ENCODE measurements at regions not wholly inside any gene's neighbourhood (a gene's known extent, or its start where the extent isn't known, plus 50 kb on each side); places are given as distances from the start of the nearest gene placed in this dataset.
"Not testable (repeated sequence)": the region's sequence is repeated elsewhere in the genome, so short reads cannot be mapped to it uniquely, and the experiment has no call there.

DNA sequence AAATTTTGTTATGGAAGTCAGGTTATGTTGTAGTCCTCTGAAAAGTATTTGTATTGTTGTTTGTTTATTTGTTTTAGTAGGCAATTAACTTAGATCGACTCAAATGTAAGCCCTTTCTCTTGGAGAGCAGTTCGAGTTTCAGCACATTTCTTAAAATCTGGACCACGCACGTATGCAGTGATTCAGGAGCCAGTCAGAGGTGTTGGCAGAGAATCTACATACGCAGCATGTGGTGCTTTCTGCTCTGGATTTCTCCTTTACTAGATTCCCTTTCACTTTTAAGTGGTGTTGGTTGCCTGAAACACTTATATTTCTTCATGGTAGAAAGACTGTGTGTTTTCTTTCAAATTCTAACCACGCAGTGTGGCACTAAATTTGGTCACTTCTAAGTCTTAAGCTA lies 773.9 kb upstream of the LRATD1 start:
- Histone ChIP-seq H3K27me3 (ENCODE audit: insufficient read depth, insufficient read length) (no peaks in the 10 kb centered on the region), H3K9ac (ENCODE audit: insufficient read length, low read depth) (no peak overlapping the region), H3K4me1 (ENCODE audit: insufficient read depth, insufficient read length) (no peaks in the 10 kb centered on the region), H3K36me3 (ENCODE audit: insufficient read depth, insufficient read length, low read length) (no peaks in the 10 kb centered on the region), H3K4me3 (ENCODE audit: insufficient read length, low read depth) (no peak overlapping the region), H3K9me3 (ENCODE audit: insufficient read depth, low read length) (no peaks in the 10 kb centered on the region)
- TF ChIP-seq YY1 (IDR thresholded peaks at IDR 0.05; ENCODE audit: insufficient read depth, insufficient read length): no peak
- no peak for TF ChIP-seq ZNF274 (IDR thresholded peaks at IDR 0.05; ENCODE audit: low read depth, low read length)
- no peak for TF ChIP-seq SUZ12 (IDR thresholded peaks at IDR 0.05; ENCODE audit: extremely low read depth, insufficient read depth, insufficient read length)
- no peak for DNase-seq (ENCODE audit: low read depth, low spot score)

DNA sequence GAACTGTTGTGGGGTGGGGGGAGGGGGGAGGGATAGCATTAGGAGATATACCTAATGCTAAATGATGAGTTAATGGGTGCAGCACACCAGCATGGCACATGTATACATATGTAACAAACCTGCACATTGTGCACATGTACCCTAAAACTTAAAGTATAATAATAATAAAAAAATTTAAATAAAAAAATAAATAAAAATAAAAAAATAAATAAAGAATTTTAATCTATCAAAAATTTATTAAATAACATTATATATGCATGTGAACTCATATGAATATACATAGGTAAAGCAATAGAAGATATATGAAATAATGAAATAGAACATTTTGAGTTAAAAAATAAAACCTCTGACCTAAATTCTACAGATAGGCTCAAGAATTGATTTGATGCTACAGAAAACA lies 764.2 kb upstream of the LRATD1 start:
- H3K36me3 ChIP-seq (ENCODE audit: insufficient read depth, insufficient read length, low read length); H3K9ac ChIP-seq (ENCODE audit: insufficient read length, low read depth); H3K9me3 ChIP-seq (ENCODE audit: insufficient read depth, low read length); DNase-seq (ENCODE audit: low read depth, low spot score); H3K4me1 ChIP-seq (ENCODE audit: insufficient read depth, insufficient read length); H3K27me3 ChIP-seq (ENCODE audit: insufficient read depth, insufficient read length); H3K4me3 ChIP-seq (ENCODE audit: insufficient read length, low read depth): not testable (repeated sequence)

DNA sequence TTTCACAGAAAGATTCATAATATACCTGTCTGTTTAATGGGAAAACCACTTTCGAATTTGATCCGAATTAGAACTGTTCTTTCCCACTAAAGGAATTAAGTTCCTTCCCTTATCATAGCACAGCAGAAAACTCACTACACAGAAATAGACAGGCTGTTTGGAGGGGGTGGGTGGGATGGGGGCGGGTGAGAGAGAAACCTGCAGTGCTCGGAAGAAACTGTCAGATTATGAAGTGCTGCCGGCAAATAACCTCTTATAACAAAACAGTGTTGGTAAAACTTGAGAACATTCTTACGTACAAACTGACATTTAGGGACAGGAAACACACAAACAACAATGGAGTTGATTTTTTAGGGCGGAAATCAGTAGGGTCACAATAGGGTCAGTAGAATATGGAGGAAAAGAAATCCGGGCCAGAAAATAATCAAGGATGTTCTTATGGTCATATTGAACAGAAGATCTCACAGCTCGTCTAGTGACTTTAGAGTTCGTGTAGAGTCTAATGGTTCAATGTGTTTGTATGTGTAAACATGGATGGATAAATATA lies 756.0 kb upstream of the LRATD1 start:
- TF ChIP-seq SUZ12 (IDR thresholded peaks at IDR 0.05; ENCODE audit: extremely low read depth, insufficient read depth, insufficient read length) (no peak), ZNF274 (IDR thresholded peaks at IDR 0.05; ENCODE audit: low read depth, low read length) (no peak), YY1 (IDR thresholded peaks at IDR 0.05; ENCODE audit: insufficient read depth, insufficient read length) (no peak)
- Histone ChIP-seq H3K36me3 (ENCODE audit: insufficient read depth, insufficient read length, low read length) (no peaks in the 10 kb centered on the region), H3K4me1 (ENCODE audit: insufficient read depth, insufficient read length) (no peaks in the 10 kb centered on the region), H3K4me3 (ENCODE audit: insufficient read length, low read depth) (no peak overlapping the region), H3K9me3 (ENCODE audit: insufficient read depth, low read length) (no peaks in the 10 kb centered on the region), H3K27me3 (ENCODE audit: insufficient read depth, insufficient read length) (no peaks in the 10 kb centered on the region), H3K9ac (ENCODE audit: insufficient read length, low read depth) (no peak overlapping the region)
- DNase-seq (ENCODE audit: low read depth, low spot score): no peak

DNA sequence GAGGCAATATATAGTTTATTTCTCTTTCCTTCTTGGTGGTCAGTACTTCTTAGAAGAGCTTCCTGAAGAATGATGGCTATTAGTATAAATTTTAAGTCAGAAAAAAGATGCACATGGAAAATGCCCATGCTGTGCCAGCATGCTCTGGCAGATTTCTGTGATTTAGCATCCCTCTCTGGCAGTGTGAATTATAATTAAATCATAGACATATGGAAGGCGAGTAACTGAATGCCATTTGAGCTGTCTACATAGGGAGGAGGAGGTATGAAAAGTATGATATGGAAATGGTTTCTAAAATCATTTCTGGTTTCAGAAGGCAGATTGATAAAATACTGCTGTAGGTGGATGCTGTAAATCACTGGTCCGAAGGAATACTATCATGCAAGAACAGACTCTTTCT lies 754.9 kb upstream of the LRATD1 start:
- no peak for TF ChIP-seq YY1 (IDR thresholded peaks at IDR 0.05; ENCODE audit: insufficient read depth, insufficient read length)
- no peak for TF ChIP-seq SUZ12 (IDR thresholded peaks at IDR 0.05; ENCODE audit: extremely low read depth, insufficient read depth, insufficient read length)
- TF ChIP-seq ZNF274 (IDR thresholded peaks at IDR 0.05; ENCODE audit: low read depth, low read length): no peak
- no peak overlapping the region for H3K9ac ChIP-seq (ENCODE audit: insufficient read length, low read depth)
- H3K27me3 ChIP-seq (ENCODE audit: insufficient read depth, insufficient read length): no peaks in the 10 kb centered on the region
- H3K9me3 ChIP-seq (ENCODE audit: insufficient read depth, low read length): no peaks in the 10 kb centered on the region
- no peak for DNase-seq (ENCODE audit: low read depth, low spot score)
- H3K4me3 ChIP-seq (ENCODE audit: insufficient read length, low read depth): no peak overlapping the region
- no peaks in the 10 kb centered on the region for H3K36me3 ChIP-seq (ENCODE audit: insufficient read depth, insufficient read length, low read length)
- H3K4me1 ChIP-seq (ENCODE audit: insufficient read depth, insufficient read length): no peaks in the 10 kb centered on the region

DNA sequence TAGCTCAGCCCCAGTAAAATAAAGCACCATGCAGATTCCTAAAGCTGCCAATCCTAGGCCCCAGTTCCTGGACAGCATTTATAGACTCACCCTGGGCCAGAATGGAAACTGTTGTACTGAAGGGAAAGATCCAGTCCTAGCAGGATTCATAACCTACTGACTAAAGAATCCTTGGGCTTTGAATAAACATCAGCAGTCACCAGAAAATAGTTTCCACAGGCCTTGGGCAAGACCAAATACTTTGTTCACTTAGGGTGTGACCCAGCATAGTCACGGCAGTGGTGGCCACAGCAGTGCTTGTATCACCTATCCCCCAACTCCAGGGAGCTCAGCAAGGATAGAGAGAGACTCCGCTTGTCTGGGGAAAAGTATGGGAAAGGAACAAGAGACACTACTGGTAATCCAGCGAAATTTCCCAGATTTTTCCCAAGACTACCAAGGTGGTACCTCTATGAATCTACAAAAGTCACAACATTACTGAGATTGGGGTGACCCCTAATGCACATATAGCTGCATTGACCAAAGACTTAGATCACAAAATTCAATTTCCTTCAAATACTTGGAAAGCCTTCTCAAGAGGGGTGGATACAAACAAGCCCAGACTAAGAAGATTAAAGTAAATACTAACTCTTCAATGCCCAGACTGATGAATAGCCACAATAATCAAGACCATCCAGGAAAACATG lies 748.1 kb upstream of the LRATD1 start:
- TF ChIP-seq SUZ12 (IDR thresholded peaks at IDR 0.05; ENCODE audit: extremely low read depth, insufficient read depth, insufficient read length) (no peak), YY1 (IDR thresholded peaks at IDR 0.05; ENCODE audit: insufficient read depth, insufficient read length) (no peak), ZNF274 (IDR thresholded peaks at IDR 0.05; ENCODE audit: low read depth, low read length) (no peak)
- Histone ChIP-seq H3K36me3 (ENCODE audit: insufficient read depth, insufficient read length, low read length) (no peaks in the 10 kb centered on the region), H3K9me3 (ENCODE audit: insufficient read depth, low read length) (no peaks in the 10 kb centered on the region), H3K27me3 (ENCODE audit: insufficient read depth, insufficient read length) (no peaks in the 10 kb centered on the region), H3K4me1 (ENCODE audit: insufficient read depth, insufficient read length) (no peaks in the 10 kb centered on the region), H3K9ac (ENCODE audit: insufficient read length, low read depth) (no peak overlapping the region), H3K4me3 (ENCODE audit: insufficient read length, low read depth) (no peak overlapping the region)
- DNase-seq (ENCODE audit: low read depth, low spot score): no peak

DNA sequence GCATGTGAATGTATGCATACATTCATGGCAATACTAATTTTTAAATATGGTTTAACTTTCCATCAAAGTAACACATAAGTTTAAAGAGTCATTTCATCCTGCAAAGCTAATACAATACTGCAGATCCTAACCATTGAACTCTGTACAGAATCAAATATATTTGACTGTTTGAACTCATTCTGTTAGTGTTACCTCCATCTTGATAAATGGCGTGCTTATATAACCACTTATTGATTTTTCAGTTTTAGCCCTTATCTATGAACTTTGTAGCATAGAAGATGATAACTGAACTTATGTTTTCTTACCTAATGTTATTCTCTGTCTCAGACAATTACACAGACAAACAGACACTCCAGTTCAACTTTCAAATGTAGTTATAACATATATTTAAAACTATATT lies 731.0 kb upstream of the LRATD1 start:
- TF ChIP-seq YY1 (IDR thresholded peaks at IDR 0.05; ENCODE audit: insufficient read depth, insufficient read length) (no peak), SUZ12 (IDR thresholded peaks at IDR 0.05; ENCODE audit: extremely low read depth, insufficient read depth, insufficient read length) (no peak), ZNF274 (IDR thresholded peaks at IDR 0.05; ENCODE audit: low read depth, low read length) (no peak)
- no peaks in the 10 kb centered on the region for H3K36me3 ChIP-seq (ENCODE audit: insufficient read depth, insufficient read length, low read length)
- H3K27me3 ChIP-seq (ENCODE audit: insufficient read depth, insufficient read length): no peaks in the 10 kb centered on the region
- H3K9ac ChIP-seq (ENCODE audit: insufficient read length, low read depth): no peak overlapping the region
- no peak overlapping the region for H3K4me3 ChIP-seq (ENCODE audit: insufficient read length, low read depth)
- no peaks in the 10 kb centered on the region for H3K4me1 ChIP-seq (ENCODE audit: insufficient read depth, insufficient read length)
- DNase-seq (ENCODE audit: low read depth, low spot score): no peak
- peaks cover 12% of the 10 kb centered on the region; the same call in 1 of the 2 replicates for H3K9me3 ChIP-seq (ENCODE audit: insufficient read depth, low read length)

DNA sequence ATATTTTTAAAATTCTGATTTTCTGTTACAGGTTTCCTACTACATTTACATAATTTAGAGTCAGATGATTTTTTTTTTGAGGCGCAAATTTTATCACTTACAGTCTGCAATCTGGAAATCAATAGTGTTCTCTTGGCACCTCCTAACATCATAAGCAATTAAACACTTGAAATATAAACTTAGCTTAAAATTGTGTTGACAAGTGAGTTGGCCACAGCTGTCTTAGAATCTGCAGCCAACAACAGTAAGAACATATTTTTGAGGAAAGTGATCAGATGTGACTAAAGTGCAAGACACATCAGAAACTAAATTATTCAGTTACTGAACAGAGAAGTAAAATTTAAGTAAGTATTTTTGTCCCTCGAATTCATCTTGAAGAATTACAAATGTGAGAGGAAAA lies 726.7 kb upstream of the LRATD1 start:
- Histone ChIP-seq H3K9me3 (ENCODE audit: insufficient read depth, low read length) (no peaks in the 10 kb centered on the region), H3K9ac (ENCODE audit: insufficient read length, low read depth) (no peak overlapping the region), H3K4me3 (ENCODE audit: insufficient read length, low read depth) (no peak overlapping the region), H3K36me3 (ENCODE audit: insufficient read depth, insufficient read length, low read length) (no peaks in the 10 kb centered on the region), H3K27me3 (ENCODE audit: insufficient read depth, insufficient read length) (no peaks in the 10 kb centered on the region), H3K4me1 (ENCODE audit: insufficient read depth, insufficient read length) (no peaks in the 10 kb centered on the region)
- DNase-seq (ENCODE audit: low read depth, low spot score): no peak
- TF ChIP-seq ZNF274 (IDR thresholded peaks at IDR 0.05; ENCODE audit: low read depth, low read length) (no peak), SUZ12 (IDR thresholded peaks at IDR 0.05; ENCODE audit: extremely low read depth, insufficient read depth, insufficient read length) (no peak), YY1 (IDR thresholded peaks at IDR 0.05; ENCODE audit: insufficient read depth, insufficient read length) (no peak)

Measured in NT2/D1 (cell line).